NCI-H2081 (cell line): ENCODE measurements at regions not wholly inside any gene's neighbourhood (a gene's known extent, or its start where the extent isn't known, plus 50 kb on each side); places are given as distances from the start of the nearest gene placed in this dataset.

Experiments used
- DNase-seq, 2 experiments: peaks; one replicate each; lab custom pipeline; 2025; lab: John Stamatoyannopoulos, UW

GRCh38 chr1:221363039-221363438 lies 378.9 kb downstream of the DUSP10 start:
- no peak for DNase-seq

DNA sequence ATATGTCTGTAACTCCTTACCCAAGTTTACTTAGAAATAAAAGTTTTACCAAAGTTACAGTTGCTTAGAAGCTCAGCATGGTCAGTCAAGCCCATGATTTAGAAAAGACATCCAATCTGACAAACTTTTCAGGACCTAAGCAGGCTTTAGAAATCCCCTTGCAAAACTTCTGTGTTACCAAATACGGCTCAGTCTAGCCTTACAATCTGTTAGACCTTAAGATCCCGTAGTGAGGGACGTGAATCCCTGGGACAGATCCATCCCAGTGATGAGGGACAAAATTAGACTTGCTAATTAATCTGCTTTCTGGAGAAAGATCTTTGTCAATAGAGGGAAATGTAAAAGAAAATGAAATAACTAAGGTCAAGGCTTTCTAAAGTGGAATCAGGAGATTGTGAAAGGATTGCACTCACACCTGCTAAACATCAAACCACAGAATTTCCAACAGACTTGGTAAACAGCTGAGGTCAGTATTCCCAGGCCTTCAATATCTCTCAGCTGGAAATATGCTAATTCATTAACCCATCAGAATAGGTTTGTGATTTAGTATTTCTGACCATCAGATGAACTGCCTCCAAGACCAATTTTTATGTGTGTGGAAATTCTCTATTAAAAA lies 375.3 kb downstream of the DUSP10 start:
- DNase-seq, result no peak

DNA sequence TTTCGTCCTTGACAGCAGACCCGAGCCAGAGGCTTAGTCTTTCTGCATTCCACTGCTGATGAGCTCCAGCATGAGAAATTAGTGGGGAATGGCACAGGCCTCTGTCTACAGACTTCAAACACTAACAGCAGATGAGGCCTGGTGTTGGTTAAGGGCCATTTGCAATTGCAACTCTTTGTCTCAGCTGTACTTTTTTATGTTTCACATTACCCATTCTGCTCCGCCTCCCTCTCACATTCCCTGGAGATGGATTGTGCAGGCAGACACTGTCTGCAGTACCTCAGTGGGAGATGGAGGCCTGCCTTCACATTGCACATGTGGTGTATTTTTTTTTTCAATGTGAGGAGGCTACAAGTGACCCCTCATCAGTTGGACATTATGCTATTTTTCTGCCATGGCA lies 370.2 kb downstream of the DUSP10 start:
- DNase-seq, result no peak

GRCh38 chr1:221373795-221374194 lies 368.1 kb downstream of the DUSP10 start:
- no peak for DNase-seq

- DNase-seq, result no peak
Observed at GRCh38 chr1:221376286-221376685, 365.6 kb downstream of the DUSP10 start.

GRCh38 chr1:221381910-221382623 lies 359.8 kb downstream of the DUSP10 start:
- no peak for DNase-seq

DNA sequence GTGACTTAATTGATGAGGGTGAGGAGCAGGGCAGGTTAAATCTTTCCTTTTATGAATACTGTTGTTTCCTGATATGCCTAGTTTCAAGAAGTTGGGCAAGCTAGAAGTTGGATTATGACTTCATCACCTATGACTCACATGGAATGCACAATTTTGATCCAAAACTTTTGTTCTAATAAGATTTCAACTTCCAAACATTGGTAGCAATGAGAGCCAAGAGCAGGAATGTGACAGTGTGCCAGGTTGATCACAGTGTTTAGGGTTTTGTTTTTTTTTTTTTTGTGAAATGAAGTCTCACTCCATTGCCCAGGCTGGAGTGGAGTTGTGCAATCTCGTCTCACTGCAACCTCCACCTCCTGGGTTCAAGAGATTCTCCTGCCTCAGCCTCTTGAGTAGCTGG lies 349.4 kb downstream of the DUSP10 start:
- DNase-seq, result no peak

GRCh38 chr1:221394011-221394544 lies 347.8 kb downstream of the DUSP10 start:
- peak; percentile 12 to 74 for DNase-seq

DNA sequence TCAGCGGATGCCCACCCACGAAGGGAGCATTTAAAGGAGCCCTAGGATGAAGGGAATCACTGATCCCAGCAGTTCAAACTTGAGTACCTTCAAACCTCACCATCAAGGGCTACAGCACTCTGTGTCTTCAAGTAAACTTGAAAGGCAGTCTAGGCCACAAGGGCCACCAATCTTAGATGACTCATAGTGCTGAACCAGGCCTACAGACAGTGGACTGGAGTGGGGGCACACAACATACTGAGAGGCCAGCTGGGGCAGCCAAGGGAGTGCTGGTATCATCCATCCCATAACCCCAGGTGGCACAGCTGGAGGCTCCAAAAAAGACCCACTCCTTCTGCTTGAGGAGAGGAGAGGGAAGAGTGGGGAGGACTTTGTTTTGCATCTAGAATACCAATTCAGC lies 345.4 kb downstream of the DUSP10 start:
- no peak for DNase-seq

GRCh38 chr1:221397141-221397540 lies 344.7 kb downstream of the DUSP10 start:
- DNase-seq, result no peak

- DNase-seq, result no peak
Observed at GRCh38 chr1:221397606-221398005, 344.3 kb downstream of the DUSP10 start.

DNA sequence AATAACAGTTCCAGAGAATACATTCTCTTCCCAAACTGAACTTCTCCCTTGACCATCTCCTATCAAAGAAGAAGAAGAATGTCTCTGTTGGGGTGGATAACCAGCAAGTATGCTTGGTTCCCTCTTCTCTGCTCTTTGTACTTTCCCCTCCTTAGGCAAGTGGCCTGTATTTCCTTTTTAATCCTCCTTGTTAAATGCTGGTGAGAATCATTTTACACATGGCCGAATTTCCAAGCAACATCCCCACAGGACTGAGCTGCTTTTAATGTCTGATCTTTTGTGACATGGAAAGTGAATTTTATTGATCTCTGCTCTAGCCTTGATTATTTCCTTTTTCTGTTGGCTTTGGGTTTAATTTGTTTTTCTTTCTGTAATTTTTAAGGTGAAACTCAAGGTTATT lies 336.7 kb downstream of the DUSP10 start:
- no peak for DNase-seq

GRCh38 chr1:221408117-221408803 lies 333.6 kb downstream of the DUSP10 start:
- no peak for DNase-seq

- DNase-seq, result no peak
Observed at GRCh38 chr1:221411283-221411682, 330.6 kb downstream of the DUSP10 start.

DNA sequence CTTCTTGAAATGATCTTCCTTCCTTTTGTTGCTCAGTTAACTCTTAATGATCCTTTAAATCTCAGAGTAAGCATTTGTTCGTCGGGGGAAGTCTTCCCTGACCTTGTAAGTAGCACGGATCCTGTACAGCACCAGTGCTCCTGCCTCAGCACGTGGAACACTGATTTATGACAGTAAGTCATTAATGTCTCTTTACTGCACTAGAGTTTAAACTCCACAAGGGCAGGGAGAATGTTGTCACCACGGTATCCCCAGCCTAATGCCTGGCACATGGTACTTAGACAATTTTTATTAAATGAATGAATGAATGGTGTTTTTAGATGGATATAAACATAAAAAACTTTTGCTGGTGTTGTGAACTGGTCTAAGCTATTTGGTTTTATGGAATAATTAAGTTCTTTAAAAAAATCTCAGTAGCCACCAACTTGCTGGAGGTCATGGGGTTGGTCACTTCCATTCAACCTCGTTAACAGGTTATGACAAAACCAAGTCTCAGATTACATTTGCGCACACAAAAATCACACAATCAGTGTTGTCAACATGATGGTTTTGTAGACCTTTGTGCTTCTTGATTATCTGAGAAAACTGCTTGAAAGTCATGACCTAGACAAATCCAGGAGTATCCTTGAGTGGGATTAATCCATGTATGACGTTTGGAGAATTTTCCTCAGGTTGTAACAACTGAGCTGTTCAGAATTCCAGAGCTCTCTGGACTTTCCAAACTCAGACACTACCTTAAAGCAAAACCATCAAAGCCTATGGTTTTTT lies 326.9 kb downstream of the DUSP10 start:
- DNase-seq, result no peak

DNA sequence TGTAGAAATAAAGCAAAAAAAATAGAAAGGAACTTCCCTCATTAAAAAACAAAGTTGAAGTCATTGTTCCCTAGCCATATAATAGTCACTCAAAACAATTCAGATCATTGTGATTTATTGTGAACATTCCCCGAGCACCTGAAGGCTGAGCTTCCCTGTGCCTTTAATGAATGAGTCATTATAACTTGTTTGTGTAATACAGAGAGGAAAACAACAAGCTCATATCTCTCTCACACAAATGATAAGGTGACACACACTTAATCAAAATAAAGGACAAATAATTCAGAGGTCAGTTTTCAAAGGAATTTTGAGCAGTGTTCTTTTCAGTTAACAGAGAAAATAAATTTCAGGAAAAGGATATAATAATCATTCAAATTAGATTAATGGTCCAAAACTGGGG lies 326.2 kb downstream of the DUSP10 start:
- DNase-seq, result no peak

DNA sequence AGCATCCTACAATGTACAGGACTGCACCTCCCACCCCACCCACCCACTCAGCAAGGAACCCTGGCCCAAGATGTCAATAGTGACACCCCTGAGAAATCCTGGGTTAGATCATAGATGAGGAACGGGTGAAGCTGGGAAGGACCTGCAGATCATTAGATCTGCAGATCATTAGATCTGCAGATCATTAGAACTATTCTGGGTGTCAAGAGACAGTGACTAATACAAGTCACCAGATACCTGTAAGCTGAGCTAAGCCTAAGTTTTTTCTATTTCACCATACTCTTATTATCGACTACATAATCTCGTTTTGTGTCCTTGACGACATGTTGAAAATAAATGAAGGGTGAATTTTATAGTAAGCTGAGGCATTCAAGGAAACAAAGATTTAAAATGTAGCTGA lies 325.7 kb downstream of the DUSP10 start:
- no peak for DNase-seq

DNA sequence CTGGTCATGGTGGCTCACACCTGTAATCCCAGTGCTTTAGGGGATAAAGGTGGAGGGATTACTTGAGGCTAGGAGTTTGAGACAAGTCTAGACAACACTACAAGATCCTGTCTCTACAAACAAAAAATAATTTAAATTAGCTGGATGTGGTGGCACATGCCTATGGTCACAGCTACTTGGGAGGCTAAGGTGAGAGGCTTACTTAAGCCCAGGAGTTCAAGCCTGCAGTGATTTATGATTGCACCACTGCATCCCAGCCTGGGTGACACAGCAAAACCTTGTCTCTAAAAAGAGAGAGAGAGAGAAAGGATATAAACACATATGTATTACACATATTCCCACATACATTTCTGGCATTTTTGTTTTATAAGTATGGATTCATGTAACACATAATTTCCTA lies 325.2 kb downstream of the DUSP10 start:
- no peak for DNase-seq

- DNase-seq, result no peak
Observed at GRCh38 chr1:221418346-221418745, 323.5 kb downstream of the DUSP10 start.

DNA sequence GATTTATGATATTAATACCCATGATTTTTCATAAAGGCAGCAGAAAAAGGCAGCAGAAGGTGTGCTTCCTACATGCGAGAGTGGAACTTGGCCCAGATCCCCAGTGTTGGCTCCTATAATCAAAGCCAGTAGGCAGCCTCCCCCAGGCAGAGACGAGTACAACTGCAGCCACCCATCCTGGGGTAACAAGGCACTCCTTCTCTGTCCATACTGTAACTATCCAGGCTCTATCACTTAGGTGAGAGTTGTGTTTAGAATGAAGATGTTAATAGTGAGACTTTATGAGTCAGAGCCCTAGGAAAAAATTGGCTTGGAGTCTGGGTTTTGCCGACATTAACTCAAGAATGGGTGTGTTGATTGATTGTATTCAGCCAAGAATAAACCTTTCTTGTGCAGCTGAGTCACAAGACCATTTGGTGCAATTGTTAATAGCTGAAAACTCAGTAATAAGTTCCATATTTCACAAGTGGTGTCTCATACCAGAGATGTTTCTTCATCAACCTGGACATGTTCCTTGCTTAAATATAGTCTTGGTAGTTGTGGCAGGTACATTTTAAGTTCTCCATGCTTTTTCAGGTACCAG lies 322.3 kb downstream of the DUSP10 start:
- DNase-seq, result no peak

DNA sequence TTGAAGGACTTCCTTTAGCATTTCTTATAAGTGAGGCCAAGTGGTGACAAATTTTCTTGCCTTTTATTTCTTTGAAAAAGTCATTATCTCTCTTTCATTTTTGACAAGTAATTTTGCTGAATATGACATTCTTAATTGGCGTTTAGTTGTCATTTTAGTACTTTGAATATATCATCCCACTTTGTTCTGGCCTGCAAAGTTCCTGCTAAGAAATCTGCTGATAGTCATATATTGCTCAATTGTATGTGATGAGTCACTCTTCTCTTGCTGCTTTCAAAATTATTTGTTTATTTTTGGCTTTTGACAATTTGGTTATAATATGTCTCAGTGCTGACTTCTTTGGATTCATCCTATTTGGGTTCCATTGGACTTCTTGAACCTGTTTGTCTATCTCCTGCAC lies 312.6 kb downstream of the DUSP10 start:
- no peak for DNase-seq
